ENCODE measurements at regions not wholly inside any gene's neighbourhood (a gene's known extent, or its start where the extent isn't known, plus 50 kb on each side); places are given as distances from the start of the nearest gene placed in this dataset.

DNA sequence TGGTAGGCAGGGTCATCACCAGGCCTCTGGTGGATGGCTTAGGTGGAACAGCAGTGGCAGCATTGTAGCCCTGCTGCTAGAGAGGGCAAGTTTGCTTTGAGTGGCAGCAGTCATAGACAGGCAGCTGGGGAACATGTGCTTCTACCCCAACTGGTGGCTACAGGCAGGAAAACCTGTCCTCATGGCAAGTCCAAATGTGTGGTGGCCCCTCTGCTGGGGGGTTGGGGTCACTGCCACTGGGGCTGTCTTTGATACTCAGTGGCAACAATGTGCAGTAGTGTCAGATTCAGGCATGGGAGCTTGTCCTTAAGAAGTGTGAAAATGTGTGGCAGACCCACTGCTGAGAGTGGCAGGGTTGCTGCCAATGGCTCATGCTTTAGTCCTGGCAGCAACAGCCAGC, 186.2 kb upstream of the NPSR1 start:
- no peaks in the 10 kb centered on the region for H3K36me3 Mint-ChIP-seq
- H3K9me3 Mint-ChIP-seq = peaks cover 23% of the 10 kb centered on the region
- DNase-seq = no peak
- no peak overlapping the region for H3K27ac Mint-ChIP-seq
- H3K4me1 Mint-ChIP-seq (ENCODE audit: low read depth) = no peaks in the 10 kb centered on the region
- CTCF ChIA-PET = no interaction called here
- POLR2A ChIA-PET = no interaction called here
- H3K4me3 Mint-ChIP-seq = no peak overlapping the region
- intact Hi-C loops (cut with micrococcal nuclease) = no loop called here
- H3K27me3 Mint-ChIP-seq = no peaks in the 10 kb centered on the region

DNA sequence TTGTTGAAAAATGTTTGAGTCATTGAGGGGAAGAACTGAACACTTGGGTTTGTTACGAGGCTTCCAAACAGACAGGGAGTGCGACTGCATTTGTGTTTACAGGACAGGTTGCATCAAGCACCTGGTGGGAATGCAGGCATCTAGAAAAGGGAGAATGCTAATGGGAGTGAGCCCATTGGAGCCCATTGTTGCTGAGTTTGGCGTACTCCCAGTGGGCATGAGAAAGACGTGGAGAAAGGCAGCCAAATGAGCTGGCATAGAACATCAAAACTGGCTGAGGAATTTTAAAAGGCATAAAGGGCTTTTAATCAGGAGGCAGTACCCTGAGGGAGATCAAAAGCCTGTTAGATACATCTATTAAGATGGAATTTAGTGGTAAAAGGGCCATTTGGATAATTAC, 171.6 kb upstream of the NPSR1 start:
- no peak overlapping the region for H3K27ac Mint-ChIP-seq
- peaks cover 5% of the 10 kb centered on the region for H3K9me3 Mint-ChIP-seq
- ChIA-PET CTCF (no interaction called here), POLR2A (no interaction called here)
- DNase-seq = no peak
- intact Hi-C loops (cut with micrococcal nuclease) = no loop called here
- no peaks in the 10 kb centered on the region for H3K36me3 Mint-ChIP-seq
- no peaks in the 10 kb centered on the region for H3K27me3 Mint-ChIP-seq
- H3K4me1 Mint-ChIP-seq (ENCODE audit: low read depth) = no peaks in the 10 kb centered on the region
- H3K4me3 Mint-ChIP-seq = no peak overlapping the region

DNA sequence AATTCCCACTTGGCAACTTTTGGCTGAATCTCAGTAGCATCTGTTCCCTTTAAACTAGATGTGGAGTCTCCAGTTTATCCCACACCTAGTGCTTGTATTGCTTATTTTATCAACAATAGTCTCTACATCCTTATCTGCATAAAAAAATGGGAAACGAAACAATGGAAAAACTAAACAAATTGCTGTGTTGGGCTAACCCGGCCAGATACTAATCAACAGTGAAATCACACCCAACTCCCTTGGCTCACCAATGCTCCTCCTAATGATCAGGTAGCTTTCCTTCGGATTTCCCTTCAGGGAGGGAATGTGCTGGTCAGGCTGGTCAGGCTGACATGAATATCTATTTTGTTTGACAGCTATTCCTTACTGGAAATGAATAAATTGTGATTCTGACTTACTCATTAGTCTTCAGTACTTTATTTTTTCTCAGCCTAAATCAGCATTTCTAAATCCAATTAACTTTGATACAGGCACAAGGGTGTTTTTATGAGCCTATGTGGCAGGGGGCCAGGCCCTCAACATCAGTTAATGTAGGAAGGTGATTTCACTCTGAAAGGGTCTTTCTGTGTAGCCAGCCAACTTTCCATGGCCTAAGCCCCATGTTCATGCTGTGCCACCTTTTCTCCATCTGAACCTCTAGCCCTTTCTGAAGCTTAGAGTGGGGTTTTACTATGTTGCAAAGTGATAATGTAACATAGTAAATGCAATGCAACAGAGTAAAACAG, 170.5 kb upstream of the NPSR1 start:
- H3K4me1 Mint-ChIP-seq (ENCODE audit: low read depth) = no peaks in the 10 kb centered on the region
- no peak overlapping the region for H3K27ac Mint-ChIP-seq
- intact Hi-C loops (cut with micrococcal nuclease) = no loop called here
- no peak overlapping the region for H3K4me3 Mint-ChIP-seq
- ChIA-PET CTCF (no interaction called here), POLR2A (no interaction called here)
- DNase-seq = no peak
- peaks cover 5% of the 10 kb centered on the region for H3K9me3 Mint-ChIP-seq
- H3K36me3 Mint-ChIP-seq = no peaks in the 10 kb centered on the region
- no peaks in the 10 kb centered on the region for H3K27me3 Mint-ChIP-seq

DNA sequence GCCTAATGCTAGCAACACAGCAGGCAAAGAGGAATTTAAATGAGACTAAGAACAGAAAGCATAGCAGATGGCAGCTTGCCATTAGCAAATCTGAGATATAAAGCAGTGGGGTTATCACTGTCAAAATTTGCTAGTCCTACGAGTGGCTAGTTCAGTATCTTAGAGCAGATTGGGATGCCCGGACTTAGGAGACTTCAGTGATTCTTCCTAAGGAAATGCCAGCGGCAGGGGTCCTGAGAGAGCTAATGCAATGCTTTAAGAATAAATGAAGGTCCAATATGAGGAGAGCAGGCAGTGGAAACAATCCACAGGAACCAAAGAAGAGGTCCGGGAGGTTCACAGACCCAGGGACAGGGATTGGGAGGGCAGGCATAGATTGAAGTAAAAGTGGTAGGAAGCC, 169.3 kb upstream of the NPSR1 start:
- Mint-ChIP-seq H3K36me3 (no peaks in the 10 kb centered on the region), H3K4me1 (ENCODE audit: low read depth) (no peaks in the 10 kb centered on the region), H3K27ac (no peak overlapping the region), H3K9me3 (peaks cover 5% of the 10 kb centered on the region), H3K4me3 (no peak overlapping the region), H3K27me3 (no peaks in the 10 kb centered on the region)
- CTCF ChIA-PET = no interaction called here
- DNase-seq = no peak
- intact Hi-C loops (cut with micrococcal nuclease) = no loop called here
- POLR2A ChIA-PET = no interaction called here

DNA sequence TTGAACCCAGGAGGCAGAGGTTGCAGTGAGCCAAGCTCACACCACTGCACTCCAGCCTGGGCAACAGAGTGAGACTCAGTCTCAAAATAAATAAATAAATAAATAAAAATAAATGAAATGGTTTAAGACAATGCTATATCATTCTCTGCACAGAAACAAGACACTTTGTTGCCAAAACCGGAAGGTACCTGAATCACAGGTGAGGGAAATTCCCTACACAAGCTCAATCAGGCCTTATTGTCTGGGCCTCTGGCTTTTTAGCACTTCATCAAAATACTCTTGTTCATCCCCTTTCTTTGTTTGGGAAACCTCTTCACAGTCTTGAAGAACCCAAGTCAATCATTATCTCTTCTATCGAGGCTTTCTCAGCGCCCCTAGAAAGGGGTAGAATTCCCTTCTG, 166.1 kb upstream of the NPSR1 start:
- H3K36me3 Mint-ChIP-seq = no peaks in the 10 kb centered on the region

DNA sequence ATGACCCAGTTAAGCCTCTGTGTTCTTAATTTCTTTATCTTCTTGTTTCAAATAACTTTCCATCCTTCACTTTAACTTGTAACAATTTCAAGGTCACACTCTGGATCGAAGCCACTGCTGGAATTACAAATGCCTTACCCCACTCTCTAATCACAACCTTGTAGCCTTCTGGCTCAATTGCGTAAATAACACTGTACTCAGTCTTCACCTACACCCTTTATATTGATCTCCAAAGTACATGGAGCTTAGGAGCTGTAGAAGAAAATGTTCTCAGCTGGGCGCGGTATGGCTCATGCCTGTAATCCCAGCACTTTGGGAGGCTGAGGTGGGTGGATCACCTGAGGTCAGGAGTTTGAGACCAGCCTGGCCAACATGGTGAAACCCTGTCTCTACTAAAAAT, 164.3 kb upstream of the NPSR1 start:
- intact Hi-C loops (cut with micrococcal nuclease) = no loop called here
- POLR2A ChIA-PET = no interaction called here

More for the DNA sequence above, 166.1 kb upstream of the NPSR1 start:
- H3K4me1 Mint-ChIP-seq (ENCODE audit: low read depth) = no peaks in the 10 kb centered on the region
- no peak overlapping the region for H3K4me3 Mint-ChIP-seq
- no peak overlapping the region for H3K27ac Mint-ChIP-seq
- H3K9me3 Mint-ChIP-seq = no peaks in the 10 kb centered on the region
- DNase-seq = no peak
- POLR2A ChIA-PET = no interaction called here
- H3K27me3 Mint-ChIP-seq = no peaks in the 10 kb centered on the region
- CTCF ChIA-PET = no interaction called here
- intact Hi-C loops (cut with micrococcal nuclease) = no loop called here

DNA sequence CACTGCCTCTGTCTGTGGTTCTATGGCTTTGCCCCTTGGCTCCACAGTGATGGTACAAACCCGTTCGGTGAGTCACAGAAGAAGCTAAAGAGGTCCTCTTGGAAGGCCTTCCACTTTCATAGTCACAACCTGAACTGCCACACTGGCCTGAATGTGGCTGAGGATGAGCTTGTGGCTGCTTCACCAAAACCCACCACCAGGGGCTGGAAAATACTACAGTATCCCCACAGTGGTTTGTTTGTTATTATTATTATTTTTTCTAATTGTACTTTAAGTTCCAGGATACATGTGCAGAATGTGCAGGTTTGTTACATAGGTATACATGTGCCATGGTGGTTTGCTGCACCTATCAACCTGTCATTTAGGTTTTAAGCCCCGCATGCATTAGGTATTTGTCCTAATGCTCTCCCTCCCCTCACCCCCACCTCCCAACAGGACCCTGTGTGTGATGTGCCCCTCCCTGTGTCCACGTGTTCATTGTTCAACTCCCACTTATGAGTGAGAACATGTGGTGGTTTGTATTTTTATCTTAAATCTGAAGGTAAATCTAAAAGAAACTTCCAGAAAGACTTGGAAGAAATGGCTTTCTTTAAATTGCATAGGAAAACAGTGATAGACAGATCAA, 160.8 kb upstream of the NPSR1 start:
- Mint-ChIP-seq H3K27me3 (no peaks in the 10 kb centered on the region), H3K4me3 (no peak overlapping the region), H3K27ac (no peak overlapping the region), H3K4me1 (ENCODE audit: low read depth) (no peaks in the 10 kb centered on the region), H3K36me3 (no peaks in the 10 kb centered on the region), H3K9me3 (no peaks in the 10 kb centered on the region)
- ChIA-PET POLR2A (no interaction called here), CTCF (no interaction called here)
- no peak for DNase-seq
- intact Hi-C loops (cut with micrococcal nuclease) = no loop called here

More for the DNA sequence above, 164.3 kb upstream of the NPSR1 start:
- Mint-ChIP-seq H3K27me3 (no peaks in the 10 kb centered on the region), H3K4me3 (no peak overlapping the region), H3K36me3 (no peaks in the 10 kb centered on the region), H3K9me3 (no peaks in the 10 kb centered on the region), H3K27ac (no peak overlapping the region), H3K4me1 (ENCODE audit: low read depth) (no peaks in the 10 kb centered on the region)
- no peak for DNase-seq
- CTCF ChIA-PET = no interaction called here

DNA sequence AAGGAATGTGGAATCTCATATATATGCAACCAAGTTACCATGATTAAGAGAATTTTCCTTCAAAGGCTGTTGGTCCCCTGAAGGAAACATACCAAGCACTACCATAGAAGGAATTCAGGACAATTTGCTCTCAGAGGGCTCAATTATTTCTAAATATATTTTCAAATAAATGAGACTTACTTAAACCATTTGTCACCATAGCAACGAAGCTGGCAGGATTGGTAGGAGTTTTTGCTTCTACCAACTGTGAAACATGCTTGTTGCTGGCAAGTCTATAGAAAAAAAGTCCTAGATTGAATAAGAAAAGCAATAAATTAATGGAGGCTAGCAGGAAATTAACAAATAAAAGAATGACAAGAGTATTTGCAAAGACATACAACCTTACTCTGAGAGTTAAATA, 156.9 kb upstream of the NPSR1 start:
- ChIA-PET POLR2A (no interaction called here), CTCF (no interaction called here)
- DNase-seq = no peak
- no peaks in the 10 kb centered on the region for H3K27me3 Mint-ChIP-seq
- peaks cover 2% of the 10 kb centered on the region for H3K9me3 Mint-ChIP-seq
- no peak overlapping the region for H3K4me3 Mint-ChIP-seq
- intact Hi-C loops (cut with micrococcal nuclease) = no loop called here
- no peaks in the 10 kb centered on the region for H3K36me3 Mint-ChIP-seq
- no peak overlapping the region for H3K27ac Mint-ChIP-seq
- H3K4me1 Mint-ChIP-seq (ENCODE audit: low read depth) = no peaks in the 10 kb centered on the region

DNA sequence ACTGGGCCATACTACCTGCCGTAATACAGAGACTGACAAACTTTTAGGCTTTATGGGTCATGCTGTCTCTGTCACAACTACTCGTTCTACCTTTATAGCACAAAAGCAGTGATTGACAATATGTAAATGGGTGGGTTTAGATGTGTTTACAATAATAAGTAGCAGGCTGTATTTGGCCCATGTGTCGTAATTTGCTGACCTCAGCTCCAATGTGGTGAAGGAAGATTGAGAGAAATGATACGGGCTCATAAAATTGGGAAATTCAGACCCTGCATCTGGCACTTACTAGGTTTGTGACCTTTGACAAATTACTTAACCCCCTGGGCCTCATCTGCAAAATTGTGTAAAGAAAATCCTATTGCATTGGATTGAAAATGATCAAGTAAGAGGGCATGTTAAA, 150.8 kb upstream of the NPSR1 start:
- no peaks in the 10 kb centered on the region for H3K36me3 Mint-ChIP-seq
- ChIA-PET POLR2A (no interaction called here), CTCF (no interaction called here)
- no peak overlapping the region for H3K4me3 Mint-ChIP-seq
- intact Hi-C loops (cut with micrococcal nuclease) = no loop called here
- H3K9me3 Mint-ChIP-seq = peaks cover 8% of the 10 kb centered on the region
- no peak overlapping the region for H3K27ac Mint-ChIP-seq
- no peaks in the 10 kb centered on the region for H3K27me3 Mint-ChIP-seq
- no peaks in the 10 kb centered on the region for H3K4me1 Mint-ChIP-seq (ENCODE audit: low read depth)
- DNase-seq = no peak

DNA sequence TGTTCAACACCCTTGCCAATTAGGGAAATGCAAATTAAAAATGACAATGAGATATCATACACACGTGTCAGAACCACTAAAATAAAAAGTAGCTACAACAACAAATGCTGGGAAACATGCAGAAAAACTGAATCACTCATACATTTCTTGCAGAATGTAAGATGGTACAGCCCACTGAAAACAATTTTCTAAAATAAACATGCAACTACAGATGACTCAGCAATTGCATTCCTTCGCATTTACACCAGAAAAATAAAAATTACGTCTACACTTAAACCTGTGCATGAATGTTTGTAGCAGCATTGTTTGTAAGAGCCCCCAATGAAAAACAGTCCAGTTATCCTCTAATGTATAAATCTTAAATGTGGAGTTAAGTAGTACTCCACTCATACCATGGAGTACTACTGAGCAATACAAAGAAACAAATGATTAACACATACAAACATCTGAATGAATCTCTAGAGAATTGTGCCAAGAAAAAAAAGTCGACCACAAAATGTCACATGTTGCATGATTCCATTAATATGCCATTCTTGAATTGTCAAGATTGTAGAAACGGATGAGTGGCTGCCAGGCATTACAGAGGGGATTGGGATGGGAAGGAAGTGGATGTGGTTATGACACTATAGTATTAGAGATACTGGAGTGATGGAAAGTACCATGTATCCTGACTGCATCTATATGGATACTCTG, 134.6 kb upstream of the NPSR1 start:
- H3K4me3 Mint-ChIP-seq = no peak overlapping the region
- H3K4me1 Mint-ChIP-seq (ENCODE audit: low read depth) = no peaks in the 10 kb centered on the region
- DNase-seq = no peak
- intact Hi-C loops (cut with micrococcal nuclease) = no loop called here
- no peaks in the 10 kb centered on the region for H3K36me3 Mint-ChIP-seq
- H3K9me3 Mint-ChIP-seq = peaks cover 31% of the 10 kb centered on the region
- ChIA-PET POLR2A (no interaction called here), CTCF (no interaction called here)
- no peak overlapping the region for H3K27ac Mint-ChIP-seq
- H3K27me3 Mint-ChIP-seq = no peaks in the 10 kb centered on the region

DNA sequence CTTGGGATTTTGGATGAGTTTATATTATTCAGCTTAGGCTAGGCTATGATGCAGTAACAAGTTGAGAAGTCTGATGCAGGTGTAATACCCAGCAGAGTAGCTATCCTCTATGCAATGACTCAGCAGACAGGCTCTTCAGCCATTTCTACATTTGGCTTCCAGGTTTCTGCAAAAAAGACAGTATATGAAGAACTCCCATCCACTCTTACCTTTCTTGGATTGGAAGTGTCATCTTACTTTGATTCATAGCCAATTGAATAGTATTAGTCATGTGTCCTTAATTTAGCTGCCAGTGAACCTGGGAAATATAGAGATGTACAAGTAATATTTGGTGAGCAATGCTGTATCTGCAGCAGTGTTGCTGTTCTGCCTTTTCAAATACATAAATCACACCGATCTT, 127.8 kb upstream of the NPSR1 start:
- Mint-ChIP-seq H3K27me3 (no peaks in the 10 kb centered on the region), H3K9me3 (peaks cover 19% of the 10 kb centered on the region), H3K4me1 (ENCODE audit: low read depth) (no peaks in the 10 kb centered on the region), H3K27ac (no peak overlapping the region), H3K36me3 (no peaks in the 10 kb centered on the region), H3K4me3 (no peak overlapping the region)
- DNase-seq = no peak
- ChIA-PET CTCF (no interaction called here), POLR2A (no interaction called here)
- intact Hi-C loops (cut with micrococcal nuclease) = no loop called here

DNA sequence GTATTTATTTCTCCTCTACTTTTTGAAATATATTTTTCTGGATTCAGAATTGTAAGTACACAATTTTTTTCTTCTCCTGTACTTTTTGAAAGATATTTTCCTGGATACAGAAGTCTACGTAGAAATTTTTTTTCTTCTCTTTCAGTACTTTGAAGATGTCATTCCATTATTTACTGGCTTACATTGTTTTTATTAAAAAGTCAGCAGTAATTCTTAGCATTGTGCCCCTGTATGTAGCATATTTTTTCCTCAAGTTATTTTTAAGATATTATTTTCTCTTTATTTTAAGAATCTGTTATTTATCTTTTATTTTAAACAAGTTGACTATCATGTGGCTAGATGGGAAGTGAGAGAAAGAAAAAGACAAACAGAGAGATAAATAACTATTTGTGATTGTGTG, 119.0 kb upstream of the NPSR1 start:
- ChIA-PET POLR2A (no interaction called here), CTCF (no interaction called here)
- H3K4me1 Mint-ChIP-seq (ENCODE audit: low read depth) = no peaks in the 10 kb centered on the region
- H3K27me3 Mint-ChIP-seq = no peaks in the 10 kb centered on the region
- intact Hi-C loops (cut with micrococcal nuclease) = no loop called here
- no peak for DNase-seq
- no peak overlapping the region for H3K27ac Mint-ChIP-seq
- H3K9me3 Mint-ChIP-seq = peaks cover 30% of the 10 kb centered on the region
- no peaks in the 10 kb centered on the region for H3K36me3 Mint-ChIP-seq
- H3K4me3 Mint-ChIP-seq = no peak overlapping the region

DNA sequence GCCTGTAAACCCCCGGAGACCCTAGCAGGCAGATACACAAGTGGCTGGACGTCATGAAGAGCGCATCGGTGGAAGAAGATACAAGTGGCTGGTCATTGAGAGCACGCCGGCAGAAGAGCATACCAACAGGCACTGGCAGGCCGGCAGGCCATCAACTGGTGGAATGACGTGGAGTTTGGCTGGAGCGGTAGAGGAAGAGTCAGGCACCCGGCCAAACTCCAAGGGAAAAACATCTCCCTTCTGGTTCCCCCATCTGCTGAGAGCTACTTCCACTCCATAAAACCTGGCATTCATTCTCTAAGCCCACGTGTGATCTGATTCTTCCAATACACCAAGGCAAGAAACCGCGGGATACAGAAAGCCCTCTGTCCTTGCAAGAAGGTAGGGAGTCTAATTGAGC, 113.4 kb upstream of the NPSR1 start:
- ChIA-PET CTCF (no interaction called here), POLR2A (no interaction called here)
- no peaks in the 10 kb centered on the region for H3K27me3 Mint-ChIP-seq
- peaks cover 23% of the 10 kb centered on the region for H3K9me3 Mint-ChIP-seq
- no peak overlapping the region for H3K4me3 Mint-ChIP-seq
- H3K27ac Mint-ChIP-seq = no peak overlapping the region
- H3K36me3 Mint-ChIP-seq = no peaks in the 10 kb centered on the region
- H3K4me1 Mint-ChIP-seq (ENCODE audit: low read depth) = no peaks in the 10 kb centered on the region
- intact Hi-C loops (cut with micrococcal nuclease) = no loop called here
- DNase-seq = no peak
